GM10248 (cell line): ENCODE measurements at regions not wholly inside any gene's neighbourhood (a gene's known extent, or its start where the extent isn't known, plus 50 kb on each side); places are given as distances from the start of the nearest gene placed in this dataset.
A peak's percentile ranks its signal among the peaks of the same experiment; 100 is the strongest.

Experiments used
- CTCF ChIA-PET: fragments of 300-600 bp; sonication (Branson Sonifier 250); formaldehyde crosslinking; extraction: SDS; loops from one replicate; lab custom pipeline; 2021; ENCODE audit warnings: antibody characterized with exemption; lab: Yijun Ruan, JAX
- POLR2A ChIA-PET: fragments of 350-650 bp; sonication (Branson Sonifier 250); formaldehyde crosslinking; extraction: SDS; loops from one replicate; lab custom pipeline; 2020; ENCODE audit warnings: antibody characterized with exemption; lab: Yijun Ruan, JAX
- DNase-seq: peaks from one replicate; pipeline ENCODE4 v3.0.0; 2012; ENCODE audit errors: extremely low spot score
- TF ChIP-seq, protein P1 (sequence below): IDR thresholded peaks from 2 replicates; pipeline ENCODE4 v1.5.1; 2012; ENCODE audit warnings: mild to moderate bottlenecking, low read depth; ENCODE audit errors: extremely low read depth, missing control alignments, control extremely low read depth

DNA sequence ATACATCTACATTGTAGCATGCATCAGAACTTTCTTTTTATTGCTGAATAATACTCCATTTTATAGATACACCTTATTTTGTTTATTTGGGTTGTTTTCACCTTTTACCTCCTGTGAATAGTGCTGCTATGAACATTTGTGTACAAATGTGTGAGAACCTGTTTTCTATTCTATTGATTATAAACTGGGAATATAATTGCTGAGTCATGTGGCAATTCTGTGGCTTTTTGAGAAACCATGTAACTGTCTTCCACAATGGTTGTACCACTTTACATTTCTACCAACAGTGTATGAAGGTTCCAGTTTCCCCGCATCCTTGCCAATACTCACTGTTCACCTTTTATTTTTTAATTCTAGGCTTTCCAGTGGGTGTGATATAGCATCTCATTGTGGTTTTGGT lies 138.6 kb upstream of the MBL2 start:
- DNase-seq, result no peak
- ChIA-PET POLR2A (no interaction called here), CTCF (no interaction called here)
- TF ChIP-seq, protein P1, sequence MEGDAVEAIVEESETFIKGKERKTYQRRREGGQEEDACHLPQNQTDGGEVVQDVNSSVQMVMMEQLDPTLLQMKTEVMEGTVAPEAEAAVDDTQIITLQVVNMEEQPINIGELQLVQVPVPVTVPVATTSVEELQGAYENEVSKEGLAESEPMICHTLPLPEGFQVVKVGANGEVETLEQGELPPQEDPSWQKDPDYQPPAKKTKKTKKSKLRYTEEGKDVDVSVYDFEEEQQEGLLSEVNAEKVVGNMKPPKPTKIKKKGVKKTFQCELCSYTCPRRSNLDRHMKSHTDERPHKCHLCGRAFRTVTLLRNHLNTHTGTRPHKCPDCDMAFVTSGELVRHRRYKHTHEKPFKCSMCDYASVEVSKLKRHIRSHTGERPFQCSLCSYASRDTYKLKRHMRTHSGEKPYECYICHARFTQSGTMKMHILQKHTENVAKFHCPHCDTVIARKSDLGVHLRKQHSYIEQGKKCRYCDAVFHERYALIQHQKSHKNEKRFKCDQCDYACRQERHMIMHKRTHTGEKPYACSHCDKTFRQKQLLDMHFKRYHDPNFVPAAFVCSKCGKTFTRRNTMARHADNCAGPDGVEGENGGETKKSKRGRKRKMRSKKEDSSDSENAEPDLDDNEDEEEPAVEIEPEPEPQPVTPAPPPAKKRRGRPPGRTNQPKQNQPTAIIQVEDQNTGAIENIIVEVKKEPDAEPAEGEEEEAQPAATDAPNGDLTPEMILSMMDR, result no peak

DNA sequence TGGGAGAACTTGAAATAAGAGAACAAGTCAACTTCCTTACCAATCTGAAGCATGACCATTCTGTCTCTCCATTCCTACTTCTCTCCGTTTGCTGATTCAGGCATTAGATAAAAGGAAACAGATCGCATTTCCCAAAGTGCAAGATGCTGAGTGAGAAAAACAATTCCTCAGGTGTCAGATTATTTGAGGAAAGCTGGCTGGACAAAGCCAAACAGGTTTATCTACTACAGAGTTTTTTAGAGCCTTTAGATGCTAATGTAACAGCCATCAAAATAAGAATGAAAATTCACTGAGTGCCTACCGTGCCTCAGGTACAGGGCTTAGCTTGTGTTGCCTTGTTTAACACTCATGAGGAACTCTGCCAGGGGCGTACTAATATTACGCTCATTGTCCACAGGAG lies 135.9 kb upstream of the MBL2 start:
- DNase-seq, result no peak
- POLR2A ChIA-PET, result no interaction called here
- CTCF ChIA-PET, result interaction anchor here (0.7 to 1.4 kb wide), 2 partner anchors 15 to 23 kb away, joined by 3 read pairs; no protein-coding TSS in a partner anchor
- TF ChIP-seq, protein P1, result no peak

DNA sequence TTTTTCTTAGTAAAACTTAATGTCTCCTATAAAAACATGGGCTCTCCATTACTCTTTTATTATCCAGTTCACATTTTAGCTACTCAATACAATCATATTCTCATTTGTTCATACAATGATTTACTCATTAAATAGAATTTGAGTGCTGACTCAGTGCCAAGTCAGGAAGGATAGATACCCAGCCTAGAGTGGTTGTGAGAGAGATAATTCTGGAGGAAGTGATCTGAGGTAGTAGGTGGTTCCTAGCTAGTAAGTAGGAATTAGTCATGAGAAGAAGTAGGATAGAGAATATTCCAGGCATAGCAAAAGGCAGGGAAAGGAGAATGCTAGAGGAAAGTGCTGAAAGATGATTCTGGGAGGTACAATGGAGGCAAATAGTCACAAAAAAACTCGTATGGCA lies 133.5 kb upstream of the MBL2 start:
- DNase-seq, result no peak
- TF ChIP-seq, protein P1, result no peak
- ChIA-PET POLR2A (no interaction called here), CTCF (interaction anchor here (1.2 kb wide), 1 partner anchor 12 kb away, joined by 3 read pairs; no protein-coding TSS in a partner anchor)

DNA sequence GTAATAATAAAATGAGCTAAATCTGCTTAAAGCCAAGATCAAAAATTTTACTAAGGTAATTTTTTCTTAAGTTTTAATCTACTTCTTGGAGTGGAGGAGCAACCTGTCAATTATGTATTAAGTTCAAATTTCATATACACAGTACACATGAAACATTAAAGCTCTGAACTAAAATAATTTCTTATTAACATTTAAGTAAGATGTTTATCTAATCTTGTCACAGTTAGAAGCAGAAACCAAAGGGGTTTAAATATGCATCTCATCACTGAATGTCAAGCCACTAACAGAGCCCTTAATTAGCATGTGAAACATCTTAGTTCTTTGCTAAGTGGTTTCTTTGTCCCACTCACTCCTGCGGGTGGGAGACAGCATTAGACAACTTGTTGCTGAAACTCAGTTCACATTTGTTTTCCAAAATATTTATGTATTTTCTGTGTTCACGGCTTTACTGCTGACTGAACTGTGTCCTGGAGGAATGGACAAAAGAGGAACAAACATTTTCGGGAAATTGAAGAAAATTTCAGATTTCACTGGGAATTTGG lies 130.9 kb upstream of the MBL2 start:
- no peak for DNase-seq
- CTCF ChIA-PET, result no interaction called here
- TF ChIP-seq, protein P1, result no peak
- POLR2A ChIA-PET, result no interaction called here

DNA sequence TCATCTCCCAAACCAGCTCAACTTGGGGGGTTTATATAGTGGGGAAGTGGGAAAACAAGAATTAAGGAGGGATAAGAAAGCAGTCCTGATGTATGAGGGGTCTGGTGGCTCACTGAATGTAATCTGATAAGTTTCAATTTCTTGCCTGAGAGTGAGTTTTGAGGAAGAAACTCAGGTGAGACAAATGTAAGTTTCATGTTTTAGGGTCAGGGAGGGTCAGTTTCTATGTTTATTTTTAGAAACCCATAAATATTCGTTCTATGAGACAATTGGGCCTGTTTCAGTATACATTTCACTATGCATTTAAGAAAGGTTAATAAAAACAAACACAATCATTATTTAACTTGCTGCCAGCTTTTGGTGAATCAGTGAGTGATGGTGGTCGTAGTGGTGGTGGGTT lies 128.0 kb upstream of the MBL2 start:
- CTCF ChIA-PET, result no interaction called here
- DNase-seq, result peak; percentile 14
- POLR2A ChIA-PET, result no interaction called here
- TF ChIP-seq, protein P1, result no peak

DNA sequence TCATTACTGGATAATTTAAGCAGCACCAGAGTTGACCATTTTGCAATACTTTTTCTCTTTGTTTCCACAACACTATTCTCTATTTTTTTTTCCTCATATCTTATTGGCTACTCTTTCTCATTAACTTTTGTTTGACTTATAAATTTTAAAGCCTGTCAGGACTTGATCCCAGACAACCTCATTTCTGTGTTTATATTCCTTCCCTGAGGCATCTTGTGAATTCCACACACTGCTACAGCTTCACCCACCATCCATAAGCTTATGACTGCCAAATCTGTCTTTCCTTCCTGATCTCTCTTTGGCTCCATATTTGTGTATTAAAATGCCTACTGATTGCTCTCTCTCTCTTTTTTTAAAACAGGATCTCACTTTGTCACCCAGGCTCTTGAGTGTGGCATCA lies 124.6 kb upstream of the MBL2 start:
- ChIA-PET CTCF (interaction anchor here (1.2 kb wide), 1 partner anchor 39 kb away, joined by 3 read pairs; no protein-coding TSS in a partner anchor), POLR2A (no interaction called here)
- TF ChIP-seq, protein P1, result no peak
- no peak for DNase-seq
